Stimulated activated CD4-positive, alpha-beta T cell treated with anti-CD3 and anti-CD28 coated beads, Interleukin-4, amount 100 ng/mL, for 4 hours (primary cell): ENCODE measurements at regions not wholly inside any gene's neighbourhood (a gene's known extent, or its start where the extent isn't known, plus 50 kb on each side); places are given as distances from the start of the nearest gene placed in this dataset.
"Not testable (repeated sequence)": the region's sequence is repeated elsewhere in the genome, so short reads cannot be mapped to it uniquely, and the experiment has no call there.

Experiments used
- DNase-seq, 2 experiments: peaks; one replicate each; pipeline ENCODE4 v3.0.0-alpha.2; 2020

GRCh38 chr14:19268047-19268627, 166.0 kb downstream of the POTEG start:
- not testable (repeated sequence) for DNase-seq

- DNase-seq: not testable (repeated sequence)
These were observed 161.9 kb downstream of the POTEG start for GRCh38 chr14:19272235-19272634.

- not testable (repeated sequence) for DNase-seq
These were observed 144.5 kb downstream of the POTEG start for GRCh38 chr14:19289669-19290068.

- not testable (repeated sequence) for DNase-seq
These were observed 133.9 kb downstream of the POTEG start for GRCh38 chr14:19300243-19300642.

GRCh38 chr14:19300838-19301237, 133.3 kb downstream of the POTEG start:
- peak in 1 of 2 experiments; percentile 0 for DNase-seq

- DNase-seq: not testable (repeated sequence)
These were observed 130.3 kb downstream of the POTEG start for GRCh38 chr14:19303844-19304243.

- DNase-seq: not testable (repeated sequence)
These were observed 129.7 kb downstream of the POTEG start for GRCh38 chr14:19304442-19304841.

GRCh38 chr14:19304918-19305317, 129.2 kb downstream of the POTEG start:
- DNase-seq: not testable (repeated sequence)

GRCh38 chr14:19305776-19306175, 128.4 kb downstream of the POTEG start:
- not testable (repeated sequence) for DNase-seq

- DNase-seq: not testable (repeated sequence)
These were observed 127.7 kb downstream of the POTEG start for GRCh38 chr14:19306405-19306804.

GRCh38 chr14:19311023-19311422, 123.1 kb downstream of the POTEG start:
- not testable (repeated sequence) for DNase-seq

GRCh38 chr14:19330678-19331077, 103.5 kb downstream of the POTEG start:
- not testable (repeated sequence) for DNase-seq

- DNase-seq: not testable (repeated sequence)
These were observed 96.7 kb downstream of the POTEG start for GRCh38 chr14:19337232-19338059.

- not testable (repeated sequence) for DNase-seq
These were observed 96.1 kb downstream of the POTEG start for GRCh38 chr14:19338060-19338372.

- DNase-seq: not testable (repeated sequence)
These were observed 93.2 kb downstream of the POTEG start for GRCh38 chr14:19340976-19341375.

- DNase-seq: not testable (repeated sequence)
These were observed 92.5 kb downstream of the POTEG start for GRCh38 chr14:19341627-19342026.

GRCh38 chr14:19344261-19344660, 89.9 kb downstream of the POTEG start:
- not testable (repeated sequence) for DNase-seq

- DNase-seq: not testable (repeated sequence)
These were observed 89.5 kb downstream of the POTEG start for GRCh38 chr14:19344689-19345088.

- DNase-seq: not testable (repeated sequence)
These were observed 88.7 kb downstream of the POTEG start for GRCh38 chr14:19345298-19345911.

GRCh38 chr14:19346074-19346480, 88.1 kb downstream of the POTEG start:
- DNase-seq: peak in 1 of 2 experiments; percentile 1

- DNase-seq: not testable (repeated sequence)
These were observed 87.5 kb downstream of the POTEG start for GRCh38 chr14:19346636-19347035.

- DNase-seq: not testable (repeated sequence)
These were observed 87.0 kb downstream of the POTEG start for GRCh38 chr14:19347112-19347511.
